Spinal cord (tissue), 9 donors: ENCODE measurements at regions not wholly inside any gene's neighbourhood (a gene's known extent, or its start where the extent isn't known, plus 50 kb on each side); places are given as distances from the start of the nearest gene placed in this dataset.

ENCODE experiments used
- DNase-seq, 6 donors: peaks; one replicate each; pipeline versions ENCODE4 v3.0.0 to v3.0.0-alpha.2; 2013 to 2015; ENCODE audit warnings: low spot score in 6 of 6, low read depth in 4 of 6
- H3K27ac ChIP-seq: one replicate; pipeline ENCODE4 v1.5.1; 2013; ENCODE audit warnings: low read depth, low read length, control low read depth
- H3K27me3 ChIP-seq: one replicate; pipeline ENCODE4 v1.6.1; 2013; ENCODE audit warnings: low read length; ENCODE audit not compliant: control insufficient read depth, insufficient read depth
- H3K36me3 ChIP-seq: one replicate; pipeline ENCODE4 v1.6.1; 2013; ENCODE audit warnings: low read length; ENCODE audit not compliant: control insufficient read depth, insufficient read depth
- H3K4me1 ChIP-seq: one replicate; pipeline ENCODE4 v1.6.1; 2013; ENCODE audit warnings: low read length; ENCODE audit not compliant: control insufficient read depth, insufficient read depth
- H3K4me3 ChIP-seq: one replicate; pipeline ENCODE4 v1.5.1; 2013; ENCODE audit warnings: low read depth, low read length, control low read depth
- H3K9me3 ChIP-seq: one replicate; pipeline ENCODE4 v1.6.1; 2013; ENCODE audit warnings: low read length; ENCODE audit not compliant: control insufficient read depth, insufficient read depth
- WGBS: methylation state at CpG from one replicate; pipeline ENCODE4 v1.1.5; 2013; ENCODE audit warnings: missing lambda C conversion rate; ENCODE audit not compliant: insufficient coverage; 5-methylcytosine and 5-hydroxymethylcytosine counted together
- donor health status: healthy.

GRCh38 chr1:38272515-38272914 is 225.9 kb upstream of the POU3F1 start:
- Histone ChIP-seq H3K4me3 (no peak overlapping the region), H3K27ac (no peak overlapping the region), H3K27me3 (peaks cover 18% of the 10 kb centered on the region), H3K36me3 (no peaks in the 10 kb centered on the region), H3K4me1 (peaks cover 26% of the 10 kb centered on the region), H3K9me3 (no peaks in the 10 kb centered on the region)
- no peak for DNase-seq
- WGBS: 88% methylated on average over 1 of the region's 3 CpGs

GRCh38 chr1:38270849-38271633 is 224.4 kb upstream of the POU3F1 start:
- peaks cover 23% of the 10 kb centered on the region for H3K27me3 ChIP-seq
- 68% methylated on average over 7 of the region's 12 CpGs for WGBS
- no peak overlapping the region for H3K4me3 ChIP-seq
- no peaks in the 10 kb centered on the region for H3K36me3 ChIP-seq
- no peaks in the 10 kb centered on the region for H3K9me3 ChIP-seq
- no peak overlapping the region for H3K27ac ChIP-seq
- peaks cover 26% of the 10 kb centered on the region for H3K4me1 ChIP-seq
- peak in 3 of 6 donors; percentile 33 to 97 (median 40) for DNase-seq

GRCh38 chr1:38269923-38270848 is 223.6 kb upstream of the POU3F1 start:
- H3K4me1 ChIP-seq: peaks cover 22% of the 10 kb centered on the region
- H3K36me3 ChIP-seq: no peaks in the 10 kb centered on the region
- 71% methylated on average over 15 of the region's 15 CpGs for WGBS
- peaks cover 27% of the 10 kb centered on the region for H3K27me3 ChIP-seq
- DNase-seq: no peak
- H3K4me3 ChIP-seq: no peak overlapping the region
- no peak overlapping the region for H3K27ac ChIP-seq
- no peaks in the 10 kb centered on the region for H3K9me3 ChIP-seq

GRCh38 chr1:38268226-38268625 is 221.6 kb upstream of the POU3F1 start:
- Histone ChIP-seq H3K4me1 (peaks cover 9% of the 10 kb centered on the region), H3K36me3 (no peaks in the 10 kb centered on the region), H3K4me3 (no peak overlapping the region), H3K27ac (no peak overlapping the region), H3K9me3 (no peaks in the 10 kb centered on the region), H3K27me3 (peaks cover 37% of the 10 kb centered on the region)
- DNase-seq: no peak
- 68% methylated on average over 3 of the region's 4 CpGs for WGBS

- no peak for DNase-seq
- H3K9me3 ChIP-seq: no peaks in the 10 kb centered on the region
- peaks cover 12% of the 10 kb centered on the region for H3K4me1 ChIP-seq
- H3K4me3 ChIP-seq: no peak overlapping the region
- WGBS: 50% methylated on average over 4 of the region's 7 CpGs
- no peaks in the 10 kb centered on the region for H3K36me3 ChIP-seq
- no peak overlapping the region for H3K27ac ChIP-seq
- H3K27me3 ChIP-seq: peaks cover 40% of the 10 kb centered on the region
Measured at GRCh38 chr1:38267037-38268036, 220.7 kb upstream of the POU3F1 start.

- no peak overlapping the region for H3K4me3 ChIP-seq
- DNase-seq: no peak
- no CpG with 5 or more reads among the region's 5 CpGs for WGBS
- H3K27ac ChIP-seq: no peak overlapping the region
- peaks cover 48% of the 10 kb centered on the region for H3K27me3 ChIP-seq
- peaks cover 7% of the 10 kb centered on the region for H3K4me1 ChIP-seq
- H3K36me3 ChIP-seq: no peaks in the 10 kb centered on the region
- H3K9me3 ChIP-seq: no peaks in the 10 kb centered on the region
Measured at GRCh38 chr1:38266197-38266520, 219.6 kb upstream of the POU3F1 start.

GRCh38 chr1:38265293-38266196 is 219.0 kb upstream of the POU3F1 start:
- Histone ChIP-seq H3K27me3 (peaks cover 51% of the 10 kb centered on the region), H3K27ac (no peak overlapping the region), H3K36me3 (no peaks in the 10 kb centered on the region), H3K4me3 (no peak overlapping the region), H3K4me1 (peaks cover 4% of the 10 kb centered on the region), H3K9me3 (no peaks in the 10 kb centered on the region)
- WGBS: 78% methylated on average over 15 of the region's 15 CpGs
- no peak for DNase-seq

GRCh38 chr1:38263438-38263837 is 216.8 kb upstream of the POU3F1 start:
- 71% methylated on average over 2 of the region's 4 CpGs for WGBS
- H3K27ac ChIP-seq: no peak overlapping the region
- peaks cover 4% of the 10 kb centered on the region for H3K4me1 ChIP-seq
- no peaks in the 10 kb centered on the region for H3K36me3 ChIP-seq
- DNase-seq: no peak
- peaks cover 51% of the 10 kb centered on the region for H3K27me3 ChIP-seq
- H3K9me3 ChIP-seq: peaks cover 3% of the 10 kb centered on the region
- no peak overlapping the region for H3K4me3 ChIP-seq
